NCI-H1930 (cell line): ENCODE measurements at regions not wholly inside any gene's neighbourhood (a gene's known extent, or its start where the extent isn't known, plus 50 kb on each side); places are given as distances from the start of the nearest gene placed in this dataset.
"Not testable (repeated sequence)": the region's sequence is repeated elsewhere in the genome, so short reads cannot be mapped to it uniquely, and the experiment has no call there.

ENCODE experiments used
- DNase-seq, 2 experiments: peaks; one replicate each; lab custom pipeline; 2025; lab: John Stamatoyannopoulos, UW

- no peak for DNase-seq
Observed at GRCh38 chr6:55955684-55956083, 80.3 kb upstream of the BMP5 start.

DNA sequence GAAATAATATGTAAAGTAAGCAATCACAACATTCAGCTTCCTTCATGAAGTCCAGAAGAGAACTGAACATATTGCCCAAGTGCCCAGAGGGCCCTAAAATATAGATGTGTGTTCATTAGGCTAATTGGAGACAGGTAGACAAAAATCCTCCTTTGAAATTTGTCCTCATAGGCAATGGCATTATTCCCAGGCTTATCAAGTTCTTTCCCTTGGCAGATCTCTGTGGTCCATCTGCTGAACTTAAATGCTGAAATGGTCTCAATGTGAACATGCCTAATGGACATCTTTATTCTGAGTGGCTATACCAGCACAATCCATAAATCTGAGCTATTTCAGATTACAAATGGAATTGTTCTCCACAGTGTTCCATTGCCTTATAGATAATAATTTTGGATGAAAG, 79.0 kb upstream of the BMP5 start:
- no peak for DNase-seq

DNA sequence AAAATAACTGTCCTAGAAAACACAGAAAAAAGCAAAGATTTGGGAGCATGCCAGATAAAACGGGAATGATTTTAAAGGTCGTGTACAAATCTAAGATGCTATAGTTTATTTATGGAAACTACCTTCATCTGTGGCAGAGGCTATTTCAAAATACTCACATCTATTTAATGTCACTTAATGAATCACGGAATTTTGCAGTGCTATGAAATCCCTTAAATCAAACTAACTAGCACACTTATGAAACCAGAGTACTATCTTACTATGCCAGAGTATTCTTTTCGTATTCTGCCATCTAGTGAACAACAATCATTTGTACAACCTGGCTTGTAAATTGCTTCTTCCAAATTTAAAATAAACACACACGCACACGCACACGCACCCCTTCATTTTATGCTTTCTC, 77.9 kb upstream of the BMP5 start:
- no peak for DNase-seq

DNA sequence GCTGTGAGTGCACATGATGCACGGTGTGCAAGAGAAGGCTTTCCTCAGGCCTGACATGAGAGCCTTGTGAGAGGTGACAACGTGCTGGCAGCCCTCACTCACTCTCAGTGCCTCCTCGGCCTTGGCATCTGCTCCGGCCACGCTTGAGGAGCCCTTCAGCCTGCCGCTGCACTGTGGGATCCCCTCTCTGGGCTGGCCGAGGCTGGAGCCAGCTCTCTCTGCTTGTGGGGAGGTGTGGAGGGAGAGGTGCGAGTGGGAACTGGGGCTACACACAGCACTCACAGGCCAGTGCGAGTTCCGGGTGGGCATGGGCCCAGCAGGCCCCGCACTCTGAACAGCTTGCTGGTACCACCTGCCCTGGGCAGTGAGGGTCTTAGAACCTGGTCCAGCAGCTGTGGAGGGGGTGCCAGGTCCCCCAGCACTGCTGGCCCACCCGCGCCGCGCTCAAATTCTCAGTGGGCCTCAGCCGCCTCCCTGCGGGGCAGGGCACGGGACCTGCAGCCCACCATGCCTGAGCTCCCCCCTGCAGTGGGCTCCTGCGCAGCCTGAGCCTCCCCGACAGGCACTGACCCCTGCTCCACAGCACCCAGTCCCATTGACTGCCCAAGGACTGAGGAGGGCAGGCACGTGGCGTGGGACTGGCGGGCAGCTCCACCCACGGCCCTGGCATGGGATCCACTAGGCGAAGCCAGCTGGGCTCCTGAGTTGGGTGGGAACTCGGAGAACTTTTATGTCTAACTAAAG, 74.9 kb upstream of the BMP5 start:
- no peak for DNase-seq

DNA sequence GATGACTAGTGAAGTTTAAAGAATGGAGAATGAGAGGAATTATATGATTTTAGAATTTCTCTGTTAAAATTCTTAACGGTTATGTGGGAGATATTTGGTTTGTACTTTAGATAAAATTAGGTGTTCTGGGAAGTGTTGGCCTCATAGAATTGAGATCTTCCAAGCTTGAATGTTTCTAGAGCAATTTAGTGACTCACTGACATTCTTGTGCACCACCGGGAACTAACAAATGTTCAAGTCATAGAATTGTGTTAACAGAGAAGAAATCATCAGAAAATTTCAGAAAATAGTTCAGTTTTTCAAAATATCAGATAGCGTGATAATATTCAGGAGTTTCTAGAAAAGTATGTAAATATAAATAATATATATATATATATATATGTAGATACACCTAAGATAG, 67.9 kb upstream of the BMP5 start:
- DNase-seq = no peak

DNA sequence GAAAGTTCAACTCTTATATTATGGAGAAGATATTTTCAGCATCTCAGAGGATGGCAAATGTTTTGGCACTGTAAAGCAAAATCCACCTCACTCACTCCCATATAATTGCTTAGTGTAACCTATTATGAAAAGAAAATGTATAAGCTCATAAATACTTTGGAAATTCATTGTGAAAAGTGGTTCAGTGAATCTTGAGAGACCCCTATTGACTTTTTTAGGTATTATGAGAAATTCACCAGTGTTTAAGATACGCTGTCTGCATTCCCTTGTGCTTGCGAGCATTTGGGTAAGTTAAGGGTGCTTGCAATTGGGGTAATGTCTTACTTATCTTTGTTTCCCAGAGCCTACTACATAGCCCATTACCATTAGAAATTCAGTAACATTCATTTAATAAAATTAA, 66.3 kb upstream of the BMP5 start:
- no peak for DNase-seq

- DNase-seq = no peak
Observed at GRCh38 chr6:55937951-55938690, 62.7 kb upstream of the BMP5 start.

- no peak for DNase-seq
Observed at GRCh38 chr6:55937261-55937947, 62.0 kb upstream of the BMP5 start.

GRCh38 chr6:55931101-55931500, 55.7 kb upstream of the BMP5 start:
- no peak for DNase-seq

GRCh38 chr6:55927713-55928112, 52.3 kb upstream of the BMP5 start:
- DNase-seq = not testable (repeated sequence)

DNA sequence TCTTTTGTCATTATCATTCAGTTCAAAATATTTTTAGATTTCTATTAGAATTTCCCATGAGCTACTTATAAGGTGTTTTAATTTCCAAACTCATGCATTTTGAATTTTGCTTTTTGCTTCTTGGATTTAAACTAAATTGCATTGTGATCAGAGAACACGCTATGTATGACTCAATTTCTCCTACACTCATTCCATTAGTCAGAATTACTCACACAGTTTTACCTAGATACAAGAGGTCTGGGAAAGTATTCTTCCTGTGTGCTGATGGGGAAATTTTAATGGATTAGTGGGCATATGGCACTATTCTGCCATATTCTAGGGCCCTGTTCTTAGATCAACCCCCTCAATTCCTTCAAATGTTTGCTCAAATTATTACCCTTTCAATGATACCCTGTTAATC, 49.9 kb upstream of the BMP5 start:
- no peak for DNase-seq
